NCI-H2171 (cell line): ENCODE measurements at regions not wholly inside any gene's neighbourhood (a gene's known extent, or its start where the extent isn't known, plus 50 kb on each side); places are given as distances from the start of the nearest gene placed in this dataset.
"Not testable (repeated sequence)": the region's sequence is repeated elsewhere in the genome, so short reads cannot be mapped to it uniquely, and the experiment has no call there.

Experiments
- DNase-seq: peaks from one replicate; lab custom pipeline; 2025; lab: John Stamatoyannopoulos, UW

DNA sequence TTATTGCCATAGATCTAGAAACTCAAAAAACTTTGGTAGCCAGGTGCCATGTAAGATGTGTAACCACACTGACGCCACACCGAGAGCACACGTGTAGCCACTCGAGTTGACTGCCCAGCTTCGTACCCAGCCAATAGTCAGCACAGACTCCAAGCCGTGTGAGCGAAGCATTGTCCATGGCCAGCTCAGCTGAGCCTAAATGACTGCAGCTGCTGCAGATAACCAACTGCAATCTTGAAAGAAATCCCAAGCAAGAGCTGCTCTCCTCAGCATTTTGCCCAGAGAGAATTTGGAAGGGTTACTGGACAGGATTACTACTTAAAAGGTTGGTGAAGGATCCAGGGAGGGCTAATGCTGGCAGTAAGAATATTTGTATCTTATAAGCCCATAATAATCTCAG, 193.0 kb upstream of the THRB start:
- DNase-seq, result no peak

DNA sequence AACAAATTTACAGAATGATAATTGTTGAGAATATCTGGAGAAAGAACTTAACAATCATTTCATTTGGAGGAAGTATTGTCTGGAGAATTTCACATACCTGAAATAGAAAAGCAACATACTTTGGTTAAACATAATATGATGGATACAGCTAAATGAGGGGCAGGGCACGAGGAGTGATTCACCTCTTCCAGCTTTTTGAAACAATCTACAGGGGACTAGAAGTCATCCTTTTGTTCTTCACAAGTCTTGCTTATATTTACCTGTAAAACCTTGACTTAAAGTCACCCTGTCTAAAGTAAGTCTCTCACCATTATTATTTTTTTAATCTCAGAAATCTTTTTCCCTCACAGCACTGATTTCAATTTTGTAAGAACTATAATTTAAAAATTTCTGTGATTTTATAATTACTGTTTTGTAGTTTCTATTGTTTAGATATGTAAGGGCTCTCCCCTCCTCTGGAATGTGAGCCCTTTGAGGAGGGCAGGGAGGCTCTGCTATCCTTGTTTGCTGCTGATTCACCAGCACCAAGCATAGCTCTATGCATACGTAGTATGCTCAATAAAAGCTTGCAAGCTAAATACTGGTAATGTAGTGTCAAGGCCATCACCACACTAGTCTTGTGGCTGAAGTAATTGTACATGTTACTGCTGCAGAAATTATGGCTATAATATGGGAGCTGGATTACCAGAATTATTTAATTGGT, 193.9 kb upstream of the THRB start:
- DNase-seq, result no peak

DNA sequence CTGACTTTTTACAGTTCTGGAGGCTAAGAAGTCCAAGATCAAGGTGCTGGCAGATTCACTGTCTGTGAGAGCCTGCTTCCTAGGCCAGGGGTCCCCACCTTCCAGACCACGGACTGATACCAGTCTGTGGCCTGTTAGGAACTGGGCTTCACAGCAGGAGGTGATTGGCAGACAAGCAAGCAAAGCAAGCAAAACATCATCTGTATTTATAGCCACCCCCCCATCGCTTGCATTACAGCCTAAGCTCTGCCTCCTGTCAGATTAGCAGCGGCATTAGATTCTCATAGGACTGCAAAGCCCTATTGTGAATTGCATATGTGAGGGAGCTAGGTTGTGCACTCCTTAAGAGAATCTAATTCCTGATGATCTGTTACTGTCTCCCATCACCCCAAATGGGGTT, 194.7 kb upstream of the THRB start:
- DNase-seq, result no peak

DNA sequence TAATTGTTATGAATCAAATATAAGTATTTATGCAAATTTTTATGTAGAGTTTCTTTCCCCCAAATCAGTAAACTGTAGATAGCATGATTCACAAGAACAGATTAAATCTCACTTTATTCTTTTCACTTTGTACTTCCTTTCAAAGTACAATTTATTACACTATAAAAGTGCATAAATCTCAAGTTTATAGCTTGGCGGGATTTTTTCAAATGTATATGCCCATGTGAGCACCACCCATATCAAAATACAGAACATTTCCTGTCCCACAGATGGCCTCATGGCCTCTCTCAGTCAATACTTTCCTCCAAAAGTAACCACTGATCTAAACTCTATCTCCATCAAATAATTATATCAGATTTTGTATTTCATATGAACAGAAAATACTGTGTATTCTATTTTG, 196.1 kb upstream of the THRB start:
- no peak for DNase-seq

GRCh38 chr3:24699078-24699477, 204.4 kb upstream of the THRB start:
- not testable (repeated sequence) for DNase-seq

DNA sequence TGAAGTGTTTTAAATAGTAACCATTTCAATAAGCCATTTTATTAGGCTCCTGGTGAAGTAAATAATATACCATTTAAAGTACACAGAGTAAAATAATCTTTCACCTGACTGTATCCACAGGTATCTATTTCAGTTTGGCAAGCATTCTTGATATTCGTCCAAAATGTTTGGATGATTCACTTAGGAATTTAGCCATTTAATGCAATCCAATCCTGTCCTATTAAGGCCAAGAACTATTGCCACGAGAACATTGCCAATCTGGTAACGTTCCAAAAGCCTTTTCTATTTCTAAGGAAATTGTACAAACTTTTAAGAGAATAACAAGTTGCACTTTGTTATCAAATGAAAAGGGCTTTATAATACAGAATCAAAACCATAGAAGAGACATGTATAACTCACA, 209.8 kb upstream of the THRB start:
- peak; percentile 10 for DNase-seq

- DNase-seq, result no peak
Observed at GRCh38 chr3:24707936-24708335, 213.3 kb upstream of the THRB start.

- no peak for DNase-seq
Observed at GRCh38 chr3:24709956-24710355, 215.3 kb upstream of the THRB start.

- DNase-seq, result no peak
Observed at GRCh38 chr3:24713516-24713915, 218.9 kb upstream of the THRB start.

DNA sequence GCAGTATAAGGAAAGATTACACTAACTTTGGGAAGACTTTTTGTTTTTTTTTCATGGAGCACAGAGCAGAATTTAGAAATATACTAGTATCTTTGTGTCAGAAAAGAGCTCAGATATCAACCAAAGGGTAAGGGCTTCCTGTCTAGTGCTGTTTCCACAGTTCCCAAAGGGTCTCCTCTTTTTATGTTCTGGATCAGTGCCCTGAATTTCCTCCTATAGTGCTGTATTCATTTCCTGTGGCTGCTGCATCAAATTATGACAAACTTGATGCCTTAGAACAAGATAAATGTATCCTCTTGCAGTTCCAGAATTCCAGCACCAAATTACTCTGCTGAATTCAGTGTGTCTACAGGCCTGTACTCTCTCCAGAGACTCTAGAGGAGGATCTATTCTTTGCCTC, 219.8 kb upstream of the THRB start:
- no peak for DNase-seq

DNA sequence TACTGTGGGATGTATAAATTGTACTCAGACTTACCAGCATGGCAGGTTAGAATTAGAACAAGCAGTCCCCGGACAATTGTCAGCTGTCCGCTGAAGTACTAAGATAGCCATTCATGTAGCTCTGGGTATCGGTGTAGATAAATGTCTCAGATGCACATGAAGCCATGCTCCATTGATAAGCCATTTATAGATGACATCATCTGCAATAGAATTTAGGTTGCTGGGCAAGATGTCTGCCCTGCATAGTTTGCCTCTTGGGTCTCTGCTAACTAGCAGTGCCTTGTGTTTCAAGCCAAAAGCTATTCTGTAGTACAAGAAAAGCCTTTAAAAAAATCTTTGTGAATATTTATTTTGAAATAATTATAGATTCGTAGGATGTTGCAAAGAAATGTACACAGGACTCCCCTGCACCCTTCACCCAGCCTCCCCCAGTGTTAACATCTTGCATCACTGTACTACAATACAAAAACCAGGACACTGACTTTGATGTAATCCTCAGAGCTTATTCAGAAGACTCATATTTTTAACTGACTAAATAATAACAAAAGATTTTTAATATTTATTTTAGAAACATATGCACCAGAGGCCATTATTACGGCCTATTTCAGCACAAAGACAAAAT, 220.6 kb upstream of the THRB start:
- no peak for DNase-seq

- DNase-seq, result no peak
Observed at GRCh38 chr3:24722087-24722486, 227.4 kb upstream of the THRB start.

DNA sequence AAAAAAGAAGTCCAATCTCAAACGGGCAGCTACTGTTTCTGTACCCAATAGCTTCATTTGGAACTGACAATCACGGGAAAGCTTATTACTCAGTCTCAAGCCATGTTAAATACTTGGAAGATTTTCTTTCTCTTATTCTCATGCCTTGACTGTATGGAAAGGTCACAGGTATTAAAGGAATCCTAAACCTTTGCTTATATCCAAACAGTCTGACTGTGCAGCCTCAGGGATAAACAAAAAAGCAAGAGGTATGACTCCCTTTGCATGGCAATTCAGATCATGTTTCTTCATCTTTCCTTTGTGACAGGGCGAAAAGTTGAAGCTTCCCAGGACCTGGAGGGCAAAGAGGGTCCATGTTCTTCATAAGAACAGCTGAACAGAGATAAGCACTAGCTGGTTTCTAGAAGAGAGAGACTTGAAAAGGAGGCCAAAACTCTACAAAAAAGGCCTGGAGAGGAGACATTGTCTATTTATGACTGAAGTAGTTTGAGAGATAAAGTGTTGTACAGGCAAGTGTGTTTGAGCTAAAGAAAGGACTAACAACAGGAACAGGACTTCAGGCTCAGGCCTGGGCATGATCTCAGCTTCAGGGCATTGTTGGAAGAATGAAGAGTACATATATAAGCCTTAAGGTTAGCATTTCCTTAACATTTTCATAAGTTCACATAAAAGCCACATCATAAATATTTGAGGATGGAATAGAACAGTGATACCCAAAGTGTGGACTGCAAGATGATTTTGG, 231.0 kb upstream of the THRB start:
- DNase-seq, result no peak

DNA sequence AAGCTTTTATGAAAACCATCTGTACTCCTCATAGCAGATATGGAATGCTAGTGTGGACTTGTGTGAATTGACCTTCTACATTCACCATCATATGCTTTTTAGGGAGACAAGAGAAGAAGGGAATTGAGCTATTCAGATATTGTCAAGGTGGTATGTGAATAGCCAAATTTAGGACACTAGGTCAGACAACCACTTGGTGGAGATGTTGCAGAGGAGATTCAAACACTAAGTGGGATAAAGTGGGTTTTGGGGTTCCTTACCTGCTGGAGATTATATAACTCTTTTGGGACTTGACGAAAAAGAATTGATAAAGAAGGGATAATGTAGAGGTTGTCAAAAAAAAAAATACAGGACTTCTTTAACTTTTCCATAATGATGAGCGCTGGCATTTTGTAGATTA, 231.8 kb upstream of the THRB start:
- DNase-seq, result no peak

DNA sequence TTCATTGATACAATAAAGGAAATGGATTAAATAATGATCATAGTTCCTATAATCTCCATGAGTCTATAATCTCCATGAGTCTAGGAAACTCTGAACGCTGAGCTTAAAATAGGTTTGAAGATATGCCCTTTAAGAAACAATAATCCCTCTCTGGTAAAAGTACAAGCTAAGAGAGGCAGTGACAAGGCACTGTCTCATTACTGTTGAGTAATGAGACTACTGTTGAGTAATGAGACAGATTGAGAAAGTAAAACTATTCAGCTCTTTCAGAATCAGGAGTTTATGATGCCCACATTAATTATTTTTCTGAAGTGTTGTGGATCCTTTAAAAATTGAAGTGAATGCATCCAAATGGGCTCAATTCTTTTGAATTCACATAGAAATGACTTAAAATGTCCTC, 235.5 kb upstream of the THRB start:
- DNase-seq, result no peak

GRCh38 chr3:24734019-24734418, 239.4 kb upstream of the THRB start:
- no peak for DNase-seq

DNA sequence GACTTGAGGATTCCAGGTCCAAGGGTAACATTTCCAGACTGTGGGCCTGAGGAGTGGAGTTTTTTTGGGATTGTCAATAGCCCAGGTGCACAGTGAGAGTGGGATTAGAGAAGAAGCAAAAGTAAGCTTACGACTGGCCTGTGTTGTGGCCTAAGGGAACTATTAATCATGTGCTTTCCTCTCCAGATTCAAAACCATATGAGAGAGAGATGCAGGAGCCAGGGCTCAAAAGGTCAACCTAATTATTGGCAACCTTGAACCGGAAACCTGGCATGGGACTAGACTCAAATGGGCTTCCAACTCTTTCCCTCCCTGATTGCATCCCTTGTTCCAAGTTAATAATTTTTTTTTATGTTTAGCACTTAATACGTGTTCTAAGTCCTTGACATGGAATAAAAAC, 242.1 kb upstream of the THRB start:
- DNase-seq, result no peak

- DNase-seq, result peak; percentile 65
Observed at GRCh38 chr3:24740326-24740725, 245.7 kb upstream of the THRB start.

DNA sequence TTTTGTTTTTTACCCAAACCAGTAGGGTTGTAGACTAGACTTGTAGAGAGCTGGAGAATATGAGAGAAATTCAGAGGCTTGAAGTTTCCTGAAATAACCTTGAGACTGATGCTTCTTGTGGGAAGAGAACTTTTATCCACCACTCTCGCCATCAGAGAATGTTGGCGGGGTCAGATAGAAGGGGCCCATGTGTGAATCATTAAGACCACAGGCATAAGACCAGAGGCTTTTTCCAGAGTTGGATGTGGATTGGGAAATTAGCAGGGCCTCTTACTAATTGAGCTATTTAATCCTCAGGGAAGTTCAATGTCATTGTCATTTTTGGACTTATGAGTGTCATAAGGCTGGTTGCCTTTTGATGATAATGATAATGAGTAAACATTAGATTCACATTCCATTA, 246.9 kb upstream of the THRB start:
- DNase-seq, result no peak

- no peak for DNase-seq
Observed at GRCh38 chr3:24748520-24748919, 253.9 kb upstream of the THRB start.

- no peak for DNase-seq
Observed at GRCh38 chr3:24751020-24751419, 256.4 kb upstream of the THRB start.

GRCh38 chr3:24756101-24756888, 261.6 kb upstream of the THRB start:
- no peak for DNase-seq

- DNase-seq, result no peak
Observed at GRCh38 chr3:24763393-24763792, 268.7 kb upstream of the THRB start.
